ENCODE measurements at regions not wholly inside any gene's neighbourhood (a gene's known extent, or its start where the extent isn't known, plus 50 kb on each side); places are given as distances from the start of the nearest gene placed in this dataset.

DNA sequence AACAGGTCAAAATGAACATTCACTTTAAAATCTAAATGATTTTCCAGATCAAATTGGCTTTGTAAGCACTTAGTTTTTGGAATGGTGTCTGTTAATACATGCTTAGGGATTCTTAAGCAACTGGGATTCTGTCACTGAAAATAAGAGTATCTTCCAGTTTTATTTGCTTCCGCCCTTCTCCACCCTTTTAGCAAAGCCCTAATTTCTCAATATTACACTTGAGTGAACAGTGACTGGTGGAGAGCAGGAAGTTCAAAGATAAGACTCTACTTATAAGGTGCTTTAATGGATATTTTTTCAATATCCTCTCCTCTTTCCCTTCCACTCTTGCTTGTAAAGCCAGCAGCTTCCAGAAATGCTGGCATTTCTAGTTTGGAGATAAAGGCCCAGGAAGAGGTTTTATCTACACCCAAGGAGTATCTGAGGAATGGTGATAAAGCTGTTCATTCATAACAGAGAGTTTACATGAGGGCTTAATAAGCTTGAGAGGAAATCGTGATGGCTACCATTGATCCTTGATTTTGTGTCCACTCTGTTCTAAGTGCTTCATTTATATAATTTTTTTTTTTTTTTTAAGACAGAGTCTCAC lies 265.9 kb upstream of the PRICKLE1 start:
- no peak for TF ChIP-seq YY1 (tag by site-specific recombination; IDR thresholded peaks at IDR 0.05)
- TF ChIP-seq ZNF670 (tag by site-specific recombination; IDR thresholded peaks at IDR 0.05; ENCODE audit: low read depth) = no peak
- no peak for TF ChIP-seq CTCF (tag by site-specific recombination; IDR thresholded peaks at IDR 0.05)
- TF ChIP-seq ZNF274 (IDR thresholded peaks at IDR 0.05; ENCODE audit: low read length) = no peak
- no peak for TF ChIP-seq ZNF274 (tag by site-specific recombination; IDR thresholded peaks at IDR 0.05; ENCODE audit: borderline replicate concordance)
- TF ChIP-seq ZNF707 (tag by site-specific recombination; IDR thresholded peaks at IDR 0.05) = no peak
- no peak for TF ChIP-seq ZNF2 (tag by site-specific recombination; IDR thresholded peaks at IDR 0.05)
- no peak for TF ChIP-seq PRDM1 (tag by site-specific recombination; IDR thresholded peaks at IDR 0.05)
- no peak for TF ChIP-seq ZNF239 (tag by site-specific recombination; IDR thresholded peaks at IDR 0.05)
- TF ChIP-seq HOXC10 (CRISPR knock-in tag; IDR thresholded peaks at IDR 0.05) = no peak
- TF ChIP-seq ZBTB49 (tag by site-specific recombination; IDR thresholded peaks at IDR 0.05; ENCODE audit: low read depth) = no peak
- no peak for TF ChIP-seq ZNF391 (tag by site-specific recombination; IDR thresholded peaks at IDR 0.05; ENCODE audit: borderline replicate concordance, low read depth)
